GM19372 (cell line): ENCODE measurements at regions not wholly inside any gene's neighbourhood (a gene's known extent, or its start where the extent isn't known, plus 50 kb on each side); places are given as distances from the start of the nearest gene placed in this dataset.
"Not testable (repeated sequence)": the region's sequence is repeated elsewhere in the genome, so short reads cannot be mapped to it uniquely, and the experiment has no call there.

ENCODE experiments used
- ATAC-seq: cut with Tn5 transposase; IDR thresholded peaks from one replicate; pipeline ENCODE4 v1.9.1; 2021; ENCODE audit warnings: mild to moderate bottlenecking, low read depth, moderate library complexity; ENCODE audit not compliant: unreplicated experiment

GRCh38 chr1:224061436-224061835 is 52.5 kb upstream of the FBXO28 start:
- no peak for ATAC-seq

GRCh38 chr1:224059897-224060427 is 53.9 kb upstream of the FBXO28 start:
- no peak for ATAC-seq

GRCh38 chr1:224058303-224058702 is 55.6 kb upstream of the FBXO28 start:
- ATAC-seq, result no peak

- ATAC-seq, result no peak
Observed at GRCh38 chr1:224057461-224058199, 56.3 kb upstream of the FBXO28 start.

- no peak for ATAC-seq
Observed at GRCh38 chr1:224054611-224055010, 59.3 kb upstream of the FBXO28 start.

- ATAC-seq, result no peak
Observed at GRCh38 chr1:224054012-224054411, 59.9 kb upstream of the FBXO28 start.

GRCh38 chr1:224053456-224053855 is 60.5 kb upstream of the FBXO28 start:
- no peak for ATAC-seq

GRCh38 chr1:224052772-224053171 is 61.1 kb upstream of the FBXO28 start:
- no peak for ATAC-seq

- ATAC-seq, result not testable (repeated sequence)
Observed at GRCh38 chr1:224051782-224052181, 62.1 kb upstream of the FBXO28 start.

- ATAC-seq, result no peak
Observed at GRCh38 chr1:224051086-224051406, 62.9 kb upstream of the FBXO28 start.

- no peak for ATAC-seq
Observed at GRCh38 chr1:224047538-224047937, 66.4 kb upstream of the FBXO28 start.

GRCh38 chr1:224045556-224045955 is 68.4 kb upstream of the FBXO28 start:
- no peak for ATAC-seq

GRCh38 chr1:224044420-224044819 is 69.5 kb upstream of the FBXO28 start:
- ATAC-seq, result no peak

GRCh38 chr1:224042557-224043118 is 71.3 kb upstream of the FBXO28 start:
- ATAC-seq, result no peak

- ATAC-seq, result no peak
Observed at GRCh38 chr1:224041032-224041431, 72.9 kb upstream of the FBXO28 start.

- ATAC-seq, result not testable (repeated sequence)
Observed at GRCh38 chr1:224040423-224040822, 73.5 kb upstream of the FBXO28 start.

GRCh38 chr1:224040006-224040405 is 73.9 kb upstream of the FBXO28 start:
- ATAC-seq, result not testable (repeated sequence)

- ATAC-seq, result not testable (repeated sequence)
Observed at GRCh38 chr1:224038832-224039231, 75.1 kb upstream of the FBXO28 start.

GRCh38 chr1:224037362-224037761 is 76.5 kb upstream of the FBXO28 start:
- not testable (repeated sequence) for ATAC-seq

GRCh38 chr1:224032608-224033276 is 81.2 kb upstream of the FBXO28 start:
- ATAC-seq, result not testable (repeated sequence)

- ATAC-seq, result not testable (repeated sequence)
Observed at GRCh38 chr1:224031986-224032385, 81.9 kb upstream of the FBXO28 start.

GRCh38 chr1:224030257-224030656 is 83.7 kb upstream of the FBXO28 start:
- ATAC-seq, result not testable (repeated sequence)
